Testis (tissue), 2 donors: ENCODE measurements at regions not wholly inside any gene's neighbourhood (a gene's known extent, or its start where the extent isn't known, plus 50 kb on each side); places are given as distances from the start of the nearest gene placed in this dataset.

Experiments used
- POLR2A ChIP-seq: fragments of 450-650 bp; IDR thresholded peaks from one replicate; pipeline ENCODE4 v1.6.1; 2017; ENCODE audit warnings: antibody characterized with exemption, mild to moderate bottlenecking, moderate library complexity
- TF ChIP-seq, protein P1 (sequence below), 3 experiments: fragments of 450-650 bp in 2 of 3; fragments of 200-600 bp in 1 of 3; sonication (generic) in 1 of 3; IDR thresholded peaks; one replicate each; pipeline ENCODE4 v1.5.1; 2016 to 2019; ENCODE audit warnings: antibody characterized with exemption in 3 of 3, mild to moderate bottlenecking in 2 of 3, moderate library complexity in 1 of 3

GRCh38 chr14:76591266-76591665 is 170.0 kb upstream of the VASH1 start:
- TF ChIP-seq, protein P1, sequence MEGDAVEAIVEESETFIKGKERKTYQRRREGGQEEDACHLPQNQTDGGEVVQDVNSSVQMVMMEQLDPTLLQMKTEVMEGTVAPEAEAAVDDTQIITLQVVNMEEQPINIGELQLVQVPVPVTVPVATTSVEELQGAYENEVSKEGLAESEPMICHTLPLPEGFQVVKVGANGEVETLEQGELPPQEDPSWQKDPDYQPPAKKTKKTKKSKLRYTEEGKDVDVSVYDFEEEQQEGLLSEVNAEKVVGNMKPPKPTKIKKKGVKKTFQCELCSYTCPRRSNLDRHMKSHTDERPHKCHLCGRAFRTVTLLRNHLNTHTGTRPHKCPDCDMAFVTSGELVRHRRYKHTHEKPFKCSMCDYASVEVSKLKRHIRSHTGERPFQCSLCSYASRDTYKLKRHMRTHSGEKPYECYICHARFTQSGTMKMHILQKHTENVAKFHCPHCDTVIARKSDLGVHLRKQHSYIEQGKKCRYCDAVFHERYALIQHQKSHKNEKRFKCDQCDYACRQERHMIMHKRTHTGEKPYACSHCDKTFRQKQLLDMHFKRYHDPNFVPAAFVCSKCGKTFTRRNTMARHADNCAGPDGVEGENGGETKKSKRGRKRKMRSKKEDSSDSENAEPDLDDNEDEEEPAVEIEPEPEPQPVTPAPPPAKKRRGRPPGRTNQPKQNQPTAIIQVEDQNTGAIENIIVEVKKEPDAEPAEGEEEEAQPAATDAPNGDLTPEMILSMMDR (IDR thresholded peaks at IDR 0.05), result no peak
- no peak for TF ChIP-seq POLR2A
